Stomach smooth muscle (tissue), 2 donors: ENCODE measurements at regions not wholly inside any gene's neighbourhood (a gene's known extent, or its start where the extent isn't known, plus 50 kb on each side); places are given as distances from the start of the nearest gene placed in this dataset.

Experiments
- H3K27ac ChIP-seq: one replicate; pipeline ENCODE4 v1.7.0; 2013; ENCODE audit warnings: mild to moderate bottlenecking, low read length, inconsistent platforms
- H3K27me3 ChIP-seq, 2 donors: one replicate each; pipeline ENCODE4 v1.7.0; 2013; ENCODE audit warnings: low read length in 2 of 2; ENCODE audit not compliant: insufficient read depth in 2 of 2, control insufficient read depth in 1 of 2
- H3K36me3 ChIP-seq, 2 donors: one replicate each; pipeline ENCODE4 v1.7.0; 2013; ENCODE audit warnings: low read length in 2 of 2; ENCODE audit not compliant: control insufficient read depth in 2 of 2, insufficient read depth in 2 of 2
- H3K4me1 ChIP-seq: one replicate; pipeline ENCODE4 v1.7.0; 2013; ENCODE audit warnings: low read length; ENCODE audit not compliant: control insufficient read depth, insufficient read depth
- H3K4me3 ChIP-seq, 2 donors: one replicate each; pipeline ENCODE4 v1.7.0; 2013; ENCODE audit warnings: low read length in 2 of 2
- H3K9ac ChIP-seq, 2 donors: one replicate each; pipeline ENCODE4 v1.7.0; 2013; ENCODE audit warnings: low read length in 2 of 2, mild to moderate bottlenecking in 1 of 2
- H3K9me3 ChIP-seq, 2 donors: one replicate each; pipeline ENCODE4 v1.7.0; 2013; ENCODE audit warnings: low read length in 2 of 2; ENCODE audit not compliant: control insufficient read depth in 2 of 2
- donor health status: healthy.
- donor health status: Pancreatic carcinoma.

DNA sequence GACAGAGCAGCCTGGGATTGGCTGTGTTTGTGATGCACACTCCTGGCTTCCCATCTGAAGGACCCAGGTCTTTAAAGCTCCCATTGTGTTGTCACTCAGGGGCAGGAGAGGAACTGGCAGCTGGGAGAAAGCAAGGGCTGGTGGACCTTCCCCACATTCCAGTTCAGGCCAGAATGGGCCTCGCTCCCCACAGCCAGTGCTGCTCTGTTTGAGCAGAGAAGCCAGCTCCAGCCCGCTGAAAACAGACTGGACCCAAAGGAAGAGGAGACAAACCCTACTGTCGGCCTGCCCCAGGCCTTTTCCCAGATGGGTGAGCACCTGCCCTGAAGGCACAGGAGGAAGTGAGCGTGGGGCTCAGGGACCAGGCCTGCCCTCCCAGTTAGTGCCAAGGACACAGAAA, 499.4 kb downstream of the NPHP4 start:
- Histone ChIP-seq H3K4me3 (no peak overlapping the region), H3K4me1 (peaks cover 5% of the 10 kb centered on the region), H3K27me3 (peaks cover 0 to 12% of the 10 kb centered on the region in 2 donors), H3K27ac (no peak overlapping the region), H3K36me3 (no peaks in the 10 kb centered on the region), H3K9ac (no peak overlapping the region), H3K9me3 (peaks cover 2 to 9% of the 10 kb centered on the region in 2 donors)

DNA sequence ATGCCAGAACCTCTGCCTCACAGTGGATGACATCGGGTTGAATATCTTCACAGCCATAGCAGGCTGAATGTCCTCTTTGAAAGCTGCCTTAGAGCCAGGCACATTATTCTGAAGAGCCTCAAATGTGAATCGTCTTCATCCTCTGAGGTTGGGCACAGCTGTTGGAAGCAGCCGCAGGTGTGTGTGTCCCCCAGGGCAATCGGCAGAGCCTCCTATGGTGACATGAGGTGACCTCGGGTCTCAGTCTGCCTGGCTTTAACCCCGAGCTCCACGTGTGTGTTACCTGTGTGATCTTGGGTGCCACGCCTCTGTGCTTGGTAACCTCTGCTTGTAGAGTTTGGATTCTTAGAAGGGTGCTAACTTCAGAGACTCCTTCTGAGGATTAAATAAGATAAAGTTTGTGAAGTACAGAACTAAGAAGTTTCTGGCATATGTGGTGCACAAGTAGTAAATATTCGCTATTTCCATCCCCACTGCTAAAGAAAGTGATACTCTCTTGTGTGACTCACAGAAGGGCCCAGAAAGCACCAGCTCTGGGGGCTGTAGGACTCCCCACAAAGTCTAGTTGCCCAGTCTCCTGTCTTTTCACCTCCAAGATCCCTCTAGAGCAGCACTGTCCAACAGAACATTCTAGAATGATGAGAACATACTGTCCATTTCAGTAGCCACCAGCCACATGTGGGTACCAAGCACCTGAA, 500.9 kb downstream of the NPHP4 start:
- Histone ChIP-seq H3K9ac (no peak overlapping the region), H3K27ac (no peak overlapping the region), H3K36me3 (no peaks in the 10 kb centered on the region), H3K27me3 (peaks cover under 1 to 13% of the 10 kb centered on the region in 2 donors), H3K4me3 (no peak overlapping the region), H3K4me1 (peaks cover 5% of the 10 kb centered on the region), H3K9me3 (peaks cover 0 to 3% of the 10 kb centered on the region in 2 donors)

DNA sequence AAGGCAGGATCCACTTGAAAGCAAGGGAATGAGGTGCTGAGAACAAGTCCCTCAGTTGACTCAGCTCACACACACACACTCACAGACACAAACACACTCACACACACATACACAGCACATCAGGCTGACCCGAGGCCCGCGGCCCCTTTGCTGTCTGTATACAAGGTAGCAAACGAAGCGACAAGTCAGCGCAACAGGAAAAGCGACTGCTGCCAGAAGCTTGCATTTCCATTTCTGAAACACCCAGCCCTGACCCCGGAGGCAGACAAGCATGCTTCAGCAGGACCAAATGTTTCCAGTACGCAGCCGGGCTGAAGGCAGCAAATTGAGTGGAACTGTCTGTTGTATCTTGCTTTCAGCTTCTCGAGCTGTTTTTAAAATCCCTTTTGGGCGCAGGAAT, 501.6 kb downstream of the NPHP4 start:
- no peaks in the 10 kb centered on the region for H3K36me3 ChIP-seq
- no peaks in the 10 kb centered on the region for H3K9me3 ChIP-seq
- H3K27me3 ChIP-seq: peaks cover 7 to 14% of the 10 kb centered on the region in 2 donors
- H3K9ac ChIP-seq: no peak overlapping the region
- H3K27ac ChIP-seq: no peak overlapping the region
- H3K4me1 ChIP-seq: peaks cover 3% of the 10 kb centered on the region
- no peak overlapping the region for H3K4me3 ChIP-seq

DNA sequence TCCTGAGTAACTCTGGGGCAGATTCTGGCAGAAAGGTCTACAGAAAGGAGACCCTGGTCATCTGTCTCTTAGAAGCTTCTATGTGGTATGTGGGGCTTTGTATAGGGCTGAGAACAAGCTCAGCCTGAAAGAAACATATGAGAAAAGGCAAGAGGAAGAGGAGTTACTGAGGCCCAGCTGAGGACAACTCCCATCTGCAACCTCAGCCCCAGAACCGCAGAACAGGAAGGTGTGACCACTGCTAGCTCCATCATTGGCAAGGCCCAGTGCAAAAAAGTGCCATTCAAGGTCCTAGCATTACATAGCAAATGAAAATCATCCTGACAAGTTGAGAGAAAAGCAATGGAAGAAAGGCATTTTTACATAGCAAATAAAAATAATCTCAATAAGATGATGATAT, 503.8 kb downstream of the NPHP4 start:
- no peak overlapping the region for H3K9ac ChIP-seq
- no peak overlapping the region for H3K4me3 ChIP-seq
- H3K36me3 ChIP-seq: no peaks in the 10 kb centered on the region
- H3K4me1 ChIP-seq: no peaks in the 10 kb centered on the region
- H3K9me3 ChIP-seq: no peaks in the 10 kb centered on the region
- H3K27me3 ChIP-seq: peaks cover 19 to 22% of the 10 kb centered on the region in 2 donors
- H3K27ac ChIP-seq: no peak overlapping the region

DNA sequence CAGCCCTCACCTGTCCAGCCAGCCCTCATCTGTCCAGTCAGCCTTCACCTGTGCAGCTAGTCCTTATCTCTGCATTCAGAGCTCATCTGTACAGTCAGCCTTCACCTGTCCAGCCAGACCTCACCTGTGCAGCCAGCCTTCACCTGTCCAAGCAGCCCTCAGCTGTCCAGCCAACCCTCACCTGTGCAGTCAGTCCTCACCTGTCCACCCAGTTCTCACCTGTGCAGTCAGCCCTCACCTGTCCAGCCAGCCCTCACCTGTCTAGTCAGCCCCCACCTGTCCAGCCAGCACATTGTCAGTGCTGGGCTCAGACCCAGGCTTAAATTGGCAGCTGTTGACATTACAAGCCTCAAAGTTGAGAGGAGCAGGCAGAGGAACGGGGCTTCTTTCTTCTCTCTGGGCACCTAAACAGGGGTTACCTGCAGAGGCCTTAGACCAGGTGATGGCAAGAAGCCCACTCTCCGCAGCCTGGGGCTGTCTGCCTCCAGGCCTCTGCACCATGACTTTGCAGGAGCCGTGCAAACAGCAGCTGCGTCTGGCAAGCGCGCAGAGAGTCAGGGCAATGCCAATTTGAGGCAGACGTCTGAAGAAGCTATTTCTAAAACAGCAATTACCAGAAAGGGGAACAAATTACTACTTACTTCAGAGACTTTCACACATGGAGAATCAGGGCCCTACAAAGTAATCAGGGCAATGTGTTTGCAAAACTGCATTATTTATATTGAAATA, 506.1 kb downstream of the NPHP4 start:
- no peaks in the 10 kb centered on the region for H3K36me3 ChIP-seq
- H3K4me1 ChIP-seq: no peaks in the 10 kb centered on the region
- no peak overlapping the region for H3K4me3 ChIP-seq
- H3K27ac ChIP-seq: no peak overlapping the region
- H3K27me3 ChIP-seq: peaks cover 19 to 20% of the 10 kb centered on the region in 2 donors
- H3K9ac ChIP-seq: no peak overlapping the region
- H3K9me3 ChIP-seq: no peaks in the 10 kb centered on the region

DNA sequence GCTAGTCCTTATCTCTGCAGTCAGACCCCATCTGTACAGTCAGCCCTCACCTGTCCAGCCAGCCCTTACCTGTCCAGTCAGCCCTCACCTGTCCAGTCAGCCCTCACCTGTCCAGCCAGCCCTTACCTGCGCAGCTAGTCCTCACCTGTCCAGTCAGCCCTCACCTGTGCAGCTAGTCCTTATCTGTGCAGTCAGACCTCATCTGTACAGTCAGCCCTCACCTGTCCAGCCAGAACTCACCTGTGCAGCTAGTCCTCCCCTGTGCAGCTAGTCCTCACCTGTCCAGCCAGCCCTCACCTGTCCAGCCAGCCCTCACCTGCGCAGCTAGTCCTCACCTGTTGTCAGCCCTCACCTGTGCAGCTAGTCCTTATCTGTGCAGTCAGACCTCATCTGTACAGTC, 506.8 kb downstream of the NPHP4 start:
- Histone ChIP-seq H3K27ac (no peak overlapping the region), H3K9ac (no peak overlapping the region), H3K36me3 (no peaks in the 10 kb centered on the region), H3K4me3 (no peak overlapping the region), H3K27me3 (peaks cover 19% of the 10 kb centered on the region in 2 donors), H3K4me1 (no peaks in the 10 kb centered on the region), H3K9me3 (no peaks in the 10 kb centered on the region)

DNA sequence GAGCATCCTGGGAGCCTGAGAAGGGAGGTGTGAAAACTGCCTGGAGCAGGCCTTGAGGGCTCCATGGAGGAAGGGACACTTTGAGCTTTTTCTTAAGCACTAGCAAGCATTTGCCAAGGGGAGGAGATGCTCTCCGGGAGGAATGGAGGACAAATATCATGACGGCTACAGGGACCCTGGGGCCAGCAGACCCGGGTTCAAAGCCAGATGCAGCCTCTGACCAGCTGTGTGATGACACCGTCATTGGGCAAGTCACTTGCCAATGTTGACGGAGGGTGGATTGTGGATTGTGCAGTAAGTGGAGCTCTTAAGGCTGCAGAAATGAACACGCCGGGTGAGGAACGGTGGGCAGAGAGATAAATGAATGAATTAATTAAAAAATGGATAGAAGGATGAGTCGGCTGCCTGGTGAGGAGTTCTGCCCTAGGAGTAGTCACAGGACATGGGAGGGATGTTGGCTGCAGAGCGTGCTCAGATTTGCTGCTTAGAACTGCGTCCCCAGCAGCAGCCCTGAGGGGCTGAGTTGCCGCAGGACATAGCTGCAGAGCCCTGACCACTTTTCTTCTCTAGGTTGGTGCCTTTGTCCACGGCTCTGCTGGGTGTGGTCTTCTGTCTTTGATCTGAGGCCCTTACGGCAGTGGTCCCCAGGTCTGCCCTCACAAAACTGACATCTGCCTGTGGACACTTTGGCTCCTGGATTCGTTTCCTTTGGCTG, 507.6 kb downstream of the NPHP4 start:
- Histone ChIP-seq H3K9ac (no peak overlapping the region), H3K9me3 (no peaks in the 10 kb centered on the region), H3K36me3 (no peaks in the 10 kb centered on the region), H3K27me3 (peaks cover 21 to 22% of the 10 kb centered on the region in 2 donors), H3K4me1 (no peaks in the 10 kb centered on the region), H3K27ac (no peak overlapping the region), H3K4me3 (no peak overlapping the region)

DNA sequence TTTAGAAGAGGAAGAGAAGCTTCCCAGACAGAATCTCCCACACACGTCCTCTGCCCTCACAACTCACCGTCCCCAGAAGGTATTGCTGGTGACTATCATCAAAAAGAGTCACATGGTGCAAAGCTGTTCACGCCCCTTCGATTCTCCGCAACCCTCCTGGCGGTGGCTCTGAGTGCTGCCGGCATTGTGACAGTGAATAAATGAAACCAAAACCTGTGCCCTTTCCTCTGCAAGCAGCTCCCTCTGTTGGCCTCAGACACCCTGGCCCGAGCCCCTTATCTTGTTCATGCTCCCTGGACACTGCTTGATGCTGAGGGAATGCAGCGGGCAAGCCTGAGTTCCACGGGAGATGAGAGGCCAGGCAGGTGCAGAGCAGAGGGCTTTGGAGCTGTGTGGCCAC, 510.3 kb downstream of the NPHP4 start:
- H3K4me1 ChIP-seq: no peaks in the 10 kb centered on the region
- H3K27me3 ChIP-seq: peaks cover 22 to 24% of the 10 kb centered on the region in 2 donors
- H3K4me3 ChIP-seq: no peak overlapping the region
- no peaks in the 10 kb centered on the region for H3K36me3 ChIP-seq
- no peak overlapping the region for H3K27ac ChIP-seq
- no peak overlapping the region for H3K9ac ChIP-seq
- H3K9me3 ChIP-seq: no peaks in the 10 kb centered on the region

DNA sequence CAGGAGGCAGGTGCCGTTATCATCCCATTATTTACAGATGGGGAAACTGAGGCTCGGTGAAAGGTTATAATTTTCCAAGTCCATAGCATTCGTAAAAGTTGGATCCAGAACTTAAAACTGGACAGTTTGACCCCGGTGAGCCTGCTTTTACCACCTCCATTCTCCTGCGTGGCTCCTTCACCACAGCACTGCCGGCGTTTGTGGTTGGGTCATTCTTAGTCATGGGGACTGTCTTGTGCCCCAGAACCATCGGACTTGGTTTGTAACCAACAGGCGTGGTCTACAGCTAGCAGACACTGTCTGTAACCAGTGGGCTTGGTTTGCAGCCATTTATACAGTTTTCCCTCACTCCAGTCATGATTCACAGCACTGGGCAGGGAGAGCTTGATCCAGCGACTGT, 511.3 kb downstream of the NPHP4 start:
- Histone ChIP-seq H3K9me3 (no peaks in the 10 kb centered on the region), H3K4me1 (no peaks in the 10 kb centered on the region), H3K9ac (no peak overlapping the region), H3K27me3 (peaks cover 18 to 23% of the 10 kb centered on the region in 2 donors), H3K36me3 (no peaks in the 10 kb centered on the region), H3K27ac (no peak overlapping the region), H3K4me3 (no peak overlapping the region)

DNA sequence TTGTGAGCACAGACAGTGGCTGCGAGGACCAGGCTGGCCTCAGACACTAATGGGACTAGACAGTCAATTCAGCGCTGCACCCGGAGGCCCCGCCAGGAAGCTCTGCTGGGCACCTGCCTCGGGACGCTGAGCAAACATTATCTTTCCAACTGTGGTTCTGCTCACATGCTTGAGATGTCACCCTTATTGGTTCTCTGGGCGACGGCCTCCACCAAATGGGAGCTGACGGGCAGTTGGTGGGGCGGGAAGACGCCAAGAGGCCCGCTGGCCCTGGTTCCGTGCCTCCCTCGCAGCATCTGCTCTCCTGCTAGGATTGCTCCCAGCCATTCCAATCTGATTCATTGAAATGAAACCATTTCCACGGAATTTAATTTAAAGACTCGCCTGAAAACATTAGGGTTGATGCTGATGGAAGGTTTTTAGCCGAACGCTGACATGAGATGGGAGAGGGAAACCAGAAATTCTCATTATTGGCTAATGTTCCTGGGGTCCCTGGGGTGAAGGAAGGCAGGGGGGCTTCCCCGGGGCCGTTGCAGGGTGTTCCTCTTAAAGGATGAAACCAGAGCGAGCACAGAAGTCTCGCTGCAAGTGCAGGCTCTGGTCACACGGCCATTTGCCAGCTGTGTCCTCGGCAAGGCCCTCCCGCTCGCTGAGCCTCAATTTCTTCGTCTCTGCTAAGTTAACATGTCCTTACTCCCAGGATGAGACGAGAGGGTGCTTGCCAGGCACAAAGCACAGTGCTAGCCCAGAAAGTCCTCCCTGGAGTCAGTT, 512.2 kb downstream of the NPHP4 start:
- Histone ChIP-seq H3K36me3 (no peaks in the 10 kb centered on the region), H3K27ac (no peak overlapping the region), H3K9me3 (no peaks in the 10 kb centered on the region), H3K4me3 (no peak overlapping the region), H3K27me3 (peaks cover 10 to 15% of the 10 kb centered on the region in 2 donors), H3K9ac (no peak overlapping the region), H3K4me1 (no peaks in the 10 kb centered on the region)
